Fibroblast of skin of scalp (primary cell): ENCODE measurements at regions not wholly inside any gene's neighbourhood (a gene's known extent, or its start where the extent isn't known, plus 50 kb on each side); places are given as distances from the start of the nearest gene placed in this dataset.
"Not testable (repeated sequence)": the region's sequence is repeated elsewhere in the genome, so short reads cannot be mapped to it uniquely, and the experiment has no call there.

ENCODE experiments used
- DNase-seq: peaks from one replicate; pipeline ENCODE4 v3.0.0-alpha.2; 2013

DNA sequence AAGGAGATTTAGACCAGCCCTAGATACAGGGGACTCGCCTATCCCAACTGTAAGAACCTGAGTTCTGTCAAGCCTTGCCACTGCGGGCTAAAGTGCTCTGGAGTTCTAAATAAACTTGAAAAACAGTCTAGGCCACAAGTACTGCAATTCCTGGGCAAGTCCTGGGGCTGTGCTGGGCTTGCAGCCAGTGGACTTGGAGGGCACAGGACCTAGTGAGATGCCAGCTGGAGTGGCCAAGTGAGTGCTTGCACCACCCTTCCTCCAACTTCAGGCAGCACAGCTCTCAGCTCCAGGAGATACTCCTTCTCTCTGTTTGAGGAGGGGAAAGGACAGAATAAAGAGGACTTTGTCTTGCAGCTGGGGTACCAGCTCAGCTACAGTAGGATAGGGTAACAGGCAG lies 307.6 kb upstream of the FBXO33 start:
- no peak for DNase-seq

DNA sequence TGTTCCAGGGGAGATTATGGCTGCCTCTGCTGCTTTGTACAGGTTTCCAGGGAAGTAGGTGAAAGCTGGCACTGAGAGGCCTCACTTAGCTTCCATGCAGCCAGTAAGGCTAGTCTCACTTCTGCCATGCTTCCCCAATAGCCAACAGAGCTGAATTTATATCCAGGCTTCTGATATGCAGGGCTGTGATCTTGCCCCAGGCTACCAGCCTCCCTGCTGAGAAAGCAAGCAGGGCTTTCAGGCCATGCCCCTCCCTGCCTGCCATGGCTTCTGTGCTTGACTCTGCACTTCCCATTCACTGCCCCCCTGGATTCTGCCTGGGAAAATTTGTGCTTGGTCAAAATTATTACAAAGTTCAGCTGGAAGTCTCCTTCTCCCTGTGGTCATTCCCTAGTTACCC lies 302.1 kb upstream of the FBXO33 start:
- DNase-seq: no peak

GRCh38 chr14:39733741-39734140 lies 301.5 kb upstream of the FBXO33 start:
- no peak for DNase-seq

DNA sequence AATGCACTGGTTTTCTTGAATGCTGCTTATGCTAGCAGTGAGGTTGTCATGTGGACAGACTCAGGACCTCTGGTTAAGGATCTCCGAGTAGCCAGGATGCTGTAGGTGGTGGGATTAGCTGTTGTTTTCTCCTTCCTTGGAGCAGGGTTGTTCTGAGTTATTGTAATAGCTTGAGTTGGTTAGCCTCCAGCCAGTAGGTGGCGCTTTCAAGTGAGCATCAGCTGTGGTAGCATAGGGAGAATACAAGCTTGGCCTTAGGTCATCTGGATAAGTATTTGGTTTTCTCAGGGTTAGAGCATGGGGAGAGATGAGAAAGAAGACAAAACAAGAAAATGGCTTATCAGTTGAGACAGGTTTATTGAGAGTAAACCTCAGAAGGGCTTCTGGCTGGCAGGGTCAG lies 299.7 kb upstream of the FBXO33 start:
- no peak for DNase-seq

DNA sequence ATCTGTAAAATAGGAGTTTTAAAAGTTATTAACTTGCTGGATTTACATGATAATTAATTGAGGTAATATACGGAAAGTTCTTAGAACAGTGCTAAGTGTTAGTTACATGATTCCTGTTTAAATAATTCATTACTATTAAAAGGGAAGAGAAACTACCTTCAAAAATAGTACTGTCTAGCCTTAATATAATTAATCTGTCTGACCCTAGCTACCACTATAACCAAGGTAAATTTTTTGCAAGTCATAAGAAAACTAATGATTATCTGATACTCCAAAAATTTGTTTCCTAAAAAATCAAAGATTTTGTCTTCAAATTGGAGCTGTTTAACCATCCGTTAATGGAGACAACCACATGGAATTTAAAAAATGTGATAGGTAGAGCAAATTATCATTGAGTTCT lies 294.3 kb upstream of the FBXO33 start:
- no peak for DNase-seq

- DNase-seq: no peak
Measured at GRCh38 chr14:39722547-39723273, 290.5 kb upstream of the FBXO33 start.

GRCh38 chr14:39716987-39717570 lies 284.8 kb upstream of the FBXO33 start:
- no peak for DNase-seq

DNA sequence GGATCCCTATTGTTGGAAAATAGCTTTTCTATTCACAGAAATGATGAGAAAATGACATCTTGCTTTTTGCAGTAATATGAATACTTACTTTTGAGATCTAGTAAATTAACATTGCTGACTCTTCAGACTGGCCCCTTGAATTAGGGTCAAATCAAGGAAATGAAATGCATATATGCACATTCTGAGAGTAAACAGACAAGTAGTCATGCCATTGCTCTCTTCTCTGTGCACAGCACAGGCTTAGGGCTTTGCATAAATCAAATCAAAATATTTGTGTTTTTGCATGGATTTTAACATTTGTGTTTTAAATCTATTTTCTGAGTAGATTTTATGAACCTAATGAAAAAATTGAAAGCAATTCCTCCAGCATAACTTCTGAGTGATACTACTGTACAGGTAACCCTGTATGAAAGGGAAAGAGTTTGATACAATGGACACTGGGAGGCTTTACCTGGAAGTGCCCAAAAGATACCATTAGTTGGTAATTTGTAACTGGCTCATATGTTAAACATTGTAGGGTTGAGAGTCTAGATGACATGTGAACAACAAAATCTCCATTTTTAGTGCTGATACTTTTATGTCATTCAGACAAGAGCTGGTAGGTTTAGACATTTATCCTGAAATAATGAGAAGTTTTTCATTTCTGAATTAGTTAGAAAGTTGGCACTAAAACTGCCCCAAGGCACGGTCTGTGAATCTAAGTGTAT lies 280.2 kb upstream of the FBXO33 start:
- DNase-seq: no peak

GRCh38 chr14:39704594-39704993 lies 272.4 kb upstream of the FBXO33 start:
- no peak for DNase-seq

DNA sequence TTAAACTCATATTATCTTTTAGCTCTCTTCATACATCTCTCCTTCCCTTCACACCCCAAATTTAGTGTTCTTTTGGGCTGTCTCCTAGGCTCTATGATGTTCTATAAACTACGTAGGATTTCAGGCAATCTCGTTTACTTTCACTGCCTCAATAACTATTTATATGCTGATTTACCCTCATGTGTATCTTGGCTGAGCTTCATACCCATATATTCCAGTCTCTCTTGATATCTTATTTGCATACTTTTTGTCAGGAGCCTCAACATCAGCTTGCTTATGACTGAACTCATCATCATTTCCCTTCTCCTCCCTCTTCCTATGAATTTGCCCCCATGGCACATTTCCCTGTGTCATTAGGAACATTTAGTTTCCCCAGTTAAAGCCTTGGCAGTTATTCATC lies 262.1 kb upstream of the FBXO33 start:
- no peak for DNase-seq

- peak; percentile 54 for DNase-seq
Measured at GRCh38 chr14:39683691-39684260, 251.5 kb upstream of the FBXO33 start.

GRCh38 chr14:39682582-39682981 lies 250.3 kb upstream of the FBXO33 start:
- DNase-seq: no peak

- peak; percentile 9 for DNase-seq
Measured at GRCh38 chr14:39681782-39682399, 249.7 kb upstream of the FBXO33 start.

DNA sequence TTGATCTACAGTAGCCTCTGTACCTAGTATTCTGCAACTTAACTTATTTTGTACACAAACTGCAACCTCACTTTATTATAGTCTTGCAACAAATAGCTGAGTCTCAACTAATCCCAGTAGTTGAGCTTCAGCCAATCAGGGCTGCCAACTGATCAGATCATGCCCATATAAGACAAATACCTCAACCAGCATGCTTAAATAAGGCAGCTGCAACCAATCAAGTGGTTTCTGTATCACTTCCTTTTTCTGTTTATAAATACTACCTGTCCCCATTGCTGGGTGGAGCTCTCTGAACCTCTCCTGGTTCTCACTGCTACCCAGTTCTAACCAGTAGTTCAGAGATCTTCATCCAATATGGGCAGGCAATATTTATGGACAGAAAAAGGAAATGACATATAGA lies 248.5 kb upstream of the FBXO33 start:
- no peak for DNase-seq

DNA sequence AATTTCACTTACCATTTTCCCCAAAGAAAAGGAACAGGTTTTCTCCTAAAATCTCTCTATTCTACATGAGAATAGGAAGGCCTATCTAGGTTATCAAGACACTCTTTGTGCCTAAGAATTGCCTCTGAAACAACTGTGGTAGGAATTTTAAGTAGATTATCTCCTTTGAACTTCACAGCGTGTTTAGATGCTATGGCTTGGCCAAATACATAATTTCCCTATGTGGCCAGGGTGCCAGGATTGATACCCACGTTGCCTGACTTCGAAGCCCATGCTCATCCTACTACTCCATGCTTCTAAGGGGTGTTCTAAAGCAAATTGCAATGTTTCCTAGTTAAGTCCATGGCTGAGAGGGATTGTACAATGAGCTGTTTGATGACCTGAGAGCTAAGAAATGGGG lies 241.5 kb upstream of the FBXO33 start:
- DNase-seq: no peak

DNA sequence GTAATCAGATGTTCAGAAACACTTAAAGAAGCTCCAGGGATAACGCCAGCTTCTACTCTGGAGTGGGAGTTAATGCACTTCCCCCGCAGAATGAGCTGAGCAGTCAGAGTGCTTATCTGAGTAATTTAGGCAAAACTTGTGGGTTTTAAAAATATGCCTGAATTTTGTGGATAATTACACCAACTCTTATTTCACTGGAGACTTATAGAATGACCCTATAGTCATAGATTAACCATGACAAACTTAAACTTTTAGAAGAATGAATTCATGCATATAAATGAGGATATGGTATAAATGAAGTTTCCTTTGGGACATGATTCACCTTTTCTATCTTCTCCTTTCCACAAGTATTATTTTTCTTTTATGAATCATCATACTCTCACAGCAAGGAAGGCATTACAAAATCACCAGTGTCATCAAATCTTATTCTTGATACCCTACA lies 241.1 kb upstream of the FBXO33 start:
- peak; percentile 81 for DNase-seq

DNA sequence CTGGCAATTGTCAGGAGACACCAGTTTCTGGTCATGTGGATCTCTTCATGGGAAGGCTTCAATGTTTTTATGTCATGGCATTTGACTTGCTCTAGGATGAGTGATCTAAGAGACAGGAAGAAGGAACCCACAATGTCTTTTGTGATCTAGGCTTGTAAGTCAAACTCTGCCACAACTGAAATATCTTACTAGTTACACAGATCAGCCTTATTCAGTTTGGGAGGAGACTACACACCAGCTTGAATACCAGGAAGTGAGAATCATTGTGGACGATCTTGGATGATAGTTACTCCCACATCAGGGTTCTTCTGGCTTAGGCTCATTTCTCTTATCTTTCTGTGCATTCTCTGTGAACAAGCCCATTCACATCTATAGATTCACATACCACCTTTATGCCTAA lies 236.2 kb upstream of the FBXO33 start:
- no peak for DNase-seq

DNA sequence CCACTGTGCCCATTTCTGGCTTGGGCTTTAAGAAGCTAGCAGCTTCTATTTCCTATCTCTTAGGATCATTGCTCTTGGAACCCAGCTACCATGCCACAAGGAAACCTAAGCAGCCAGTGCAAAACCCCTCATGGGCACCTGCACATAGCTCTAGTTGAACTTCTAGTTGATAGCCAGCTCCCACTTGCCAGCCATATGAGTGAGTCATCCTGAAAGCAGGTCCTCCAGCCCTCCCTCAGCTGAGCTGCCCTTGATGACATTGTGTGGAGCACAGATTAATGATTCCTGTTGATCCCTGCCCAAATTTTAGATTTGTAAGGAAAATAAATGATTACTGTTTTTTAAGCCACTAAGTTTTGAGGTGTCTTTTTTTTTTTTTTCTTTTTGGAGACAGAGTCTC lies 234.2 kb upstream of the FBXO33 start:
- DNase-seq: no peak

- peak; percentile 11 for DNase-seq
Measured at GRCh38 chr14:39665075-39665475, 232.8 kb upstream of the FBXO33 start.

DNA sequence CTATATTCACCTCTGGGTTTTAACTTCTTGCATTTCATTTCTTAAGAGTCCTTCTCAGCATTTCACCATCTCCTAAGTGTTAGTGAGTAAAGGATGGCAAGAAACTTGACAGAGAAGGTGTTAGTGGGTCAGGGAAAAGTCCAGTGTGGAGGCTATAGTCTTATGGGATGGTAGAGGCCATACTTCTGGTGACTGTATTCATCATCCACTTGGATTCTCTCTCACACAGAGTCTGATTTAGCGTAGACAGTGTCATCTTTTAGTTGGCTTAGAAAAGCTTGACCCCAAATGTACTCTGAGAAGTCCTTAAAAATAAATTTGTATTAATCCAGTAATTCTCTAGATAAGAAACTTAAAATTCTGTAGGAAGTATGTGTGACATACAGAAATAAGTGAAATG lies 232.4 kb upstream of the FBXO33 start:
- no peak for DNase-seq

DNA sequence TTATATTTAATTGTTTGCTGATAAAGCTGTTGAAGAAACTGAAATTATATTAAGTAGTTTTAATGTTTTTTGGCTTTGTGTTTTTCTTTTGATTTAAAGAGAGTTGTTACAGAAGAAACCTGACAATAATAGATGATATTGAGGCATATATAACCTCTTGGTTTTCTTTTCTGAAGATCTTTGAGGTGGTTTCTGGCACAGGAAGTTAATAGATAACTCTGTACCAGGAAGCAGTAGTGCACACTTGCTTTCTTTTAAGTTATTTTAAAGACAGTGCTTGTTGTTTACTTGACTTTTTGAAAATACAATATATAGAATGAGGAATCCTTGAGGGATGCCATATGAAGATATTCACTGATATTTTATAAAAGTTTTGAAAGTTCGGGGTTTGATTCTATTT lies 209.0 kb upstream of the FBXO33 start:
- no peak for DNase-seq

DNA sequence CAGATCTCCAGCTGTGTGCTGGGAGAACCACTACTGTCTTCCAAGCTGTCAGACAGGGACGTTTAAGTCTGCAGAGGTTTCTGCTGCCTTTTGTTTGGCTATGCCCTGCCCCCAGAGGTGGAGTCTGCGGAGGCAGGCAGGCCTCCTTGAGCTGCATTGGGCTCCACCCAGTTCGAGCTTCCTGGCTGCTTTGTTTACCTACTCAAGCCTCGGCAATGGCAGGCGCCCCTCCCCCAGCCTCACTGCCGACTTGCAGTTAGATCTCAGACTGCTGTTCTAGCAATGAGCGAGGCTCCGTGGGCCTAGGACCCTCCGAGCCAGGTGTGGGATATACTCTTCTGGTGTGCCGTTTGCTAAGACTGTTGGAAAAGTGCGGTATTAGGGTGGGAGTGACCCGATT lies 206.8 kb upstream of the FBXO33 start:
- DNase-seq: not testable (repeated sequence)

DNA sequence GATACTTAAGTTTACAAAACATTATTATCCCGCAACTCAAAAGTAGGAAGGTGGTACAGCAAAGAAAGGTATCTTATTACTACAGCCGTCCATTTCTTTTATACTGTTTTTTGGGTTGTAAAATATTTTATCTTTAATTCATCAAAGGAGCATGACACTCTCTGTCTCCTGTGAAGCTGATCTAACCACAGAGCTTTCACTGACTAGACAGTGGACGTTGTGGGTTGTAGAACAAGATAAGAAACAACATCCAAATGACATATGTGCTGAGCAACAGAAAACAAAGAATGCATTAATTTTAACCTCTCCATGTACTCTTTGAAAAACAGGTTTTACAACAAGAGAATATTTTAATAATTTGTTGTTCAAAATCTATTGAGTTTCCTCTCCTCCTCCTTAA lies 195.9 kb upstream of the FBXO33 start:
- no peak for DNase-seq
